Esophagus squamous epithelium (tissue), 5 donors: ENCODE measurements at regions not wholly inside any gene's neighbourhood (a gene's known extent, or its start where the extent isn't known, plus 50 kb on each side); places are given as distances from the start of the nearest gene placed in this dataset.

Source experiments
- DNase-seq: peaks from one replicate; lab custom pipeline; 2025; lab: John Stamatoyannopoulos, UW
- H3K27ac ChIP-seq, 4 donors: fragments of 200-600 bp; sonication (generic); one replicate each; pipeline ENCODE4 v1.5.1; 2016 to 2019; ENCODE audit warnings: mild to moderate bottlenecking in 1 of 4
- H3K27me3 ChIP-seq, 4 donors: fragments of 200-600 bp; sonication (generic); 1 replicate in 3 of 4; 2 replicates in 1 of 4; pipeline versions ENCODE4 v1.5.1 to v1.6.0; 2017 to 2021; ENCODE audit warnings: antibody characterized with exemption in 1 of 4
- H3K36me3 ChIP-seq, 3 donors: fragments of 200-600 bp; sonication (generic); one replicate each; pipeline ENCODE4 v1.5.1; 2016 to 2019
- H3K4me1 ChIP-seq, 3 donors: fragments of 200-600 bp; sonication (generic); one replicate each; pipeline ENCODE4 v1.5.1; 2017 to 2019
- H3K4me3 ChIP-seq, 4 donors: fragments of 200-600 bp; sonication (generic); 1 replicate in 3 of 4; 2 replicates in 1 of 4; pipeline ENCODE4 v1.5.1; 2016 to 2019; ENCODE audit warnings: mild to moderate bottlenecking in 2 of 4, moderate library complexity in 1 of 4
- H3K9me3 ChIP-seq, 3 donors: fragments of 200-600 bp; sonication (generic); one replicate each; pipeline ENCODE4 v1.5.1; 2016 to 2019
- CTCF ChIP-seq, 6 experiments: fragments of 450-650 bp in 4 of 6; fragments of 200-600 bp in 2 of 6; sonication (generic) in 2 of 6; IDR thresholded peaks; one replicate each; pipeline ENCODE4 v1.5.1; 2016 to 2019; ENCODE audit warnings: antibody characterized with exemption in 6 of 6, mild to moderate bottlenecking in 4 of 6, moderate library complexity in 4 of 6
- POLR2A ChIP-seq, 4 donors: fragments of 450-650 bp; IDR thresholded peaks; one replicate each; pipeline ENCODE4 v1.6.1; 2017; ENCODE audit warnings: antibody characterized with exemption in 4 of 4, mild to moderate bottlenecking in 4 of 4, moderate library complexity in 3 of 4
- WGBS, 2 donors: methylation state at CpG; one replicate each; pipeline ENCODE4 v1.1.5; 2018; 5-methylcytosine and 5-hydroxymethylcytosine counted together
- intact Hi-C: fragments of 100-400 bp; cut with DNase I; formaldehyde crosslinking; loops from one replicate; pipeline ENCODE4 v1.15.0; 2022
- donor health status: DM: yes; HTN: yes; CAD: no.

GRCh38 chrX:87901060-87901459 lies 383.5 kb downstream of the KLHL4 start:
- Histone ChIP-seq H3K27me3 (no peaks in the 10 kb centered on the region), H3K4me1 (no peaks in the 10 kb centered on the region), H3K27ac (no peak overlapping the region), H3K9me3 (no peaks in the 10 kb centered on the region), H3K36me3 (no peaks in the 10 kb centered on the region), H3K4me3 (no peak overlapping the region)
- TF ChIP-seq POLR2A (IDR thresholded peaks at IDR 0.05) (no peak), CTCF (IDR thresholded peaks at IDR 0.05) (no peak)
- intact Hi-C loops: no loop called here
- 18 to 80% methylated on average over 1 to 3 of the region's 3 CpGs for WGBS, 2 donors
- no peak for DNase-seq

GRCh38 chrX:87914726-87915125 lies 397.1 kb downstream of the KLHL4 start:
- no peaks in the 10 kb centered on the region for H3K4me1 ChIP-seq
- no CpG with 5 or more reads among the region's 5 CpGs for WGBS, 2 donors
- DNase-seq: no peak
- H3K27me3 ChIP-seq: no peaks in the 10 kb centered on the region
- intact Hi-C loops: no loop called here
- H3K27ac ChIP-seq: no peak overlapping the region
- TF ChIP-seq CTCF (IDR thresholded peaks at IDR 0.05): no peak
- no peak for TF ChIP-seq POLR2A (IDR thresholded peaks at IDR 0.05)
- H3K36me3 ChIP-seq: no peaks in the 10 kb centered on the region
- H3K4me3 ChIP-seq: no peak overlapping the region
- no peaks in the 10 kb centered on the region for H3K9me3 ChIP-seq

- H3K9me3 ChIP-seq: no peaks in the 10 kb centered on the region
These were observed 407.0 kb downstream of the KLHL4 start for GRCh38 chrX:87924619-87925018.

GRCh38 chrX:87941841-87942240 lies 424.2 kb downstream of the KLHL4 start:
- 57 to 65% methylated on average over 7 of the region's 7 CpGs for WGBS, 2 donors
- no peaks in the 10 kb centered on the region for H3K27me3 ChIP-seq

More at GRCh38 chrX:87924619-87925018, 407.0 kb downstream of the KLHL4 start:
- 52 to 86% methylated on average over 1 to 3 of the region's 3 CpGs for WGBS, 2 donors
- no peaks in the 10 kb centered on the region for H3K4me1 ChIP-seq
- H3K27me3 ChIP-seq: no peaks in the 10 kb centered on the region
- H3K27ac ChIP-seq: no peak overlapping the region
- no peak overlapping the region for H3K4me3 ChIP-seq
- H3K36me3 ChIP-seq: no peaks in the 10 kb centered on the region
- TF ChIP-seq CTCF (IDR thresholded peaks at IDR 0.05): no peak
- no peak for TF ChIP-seq POLR2A (IDR thresholded peaks at IDR 0.05)
- intact Hi-C loops: no loop called here
- no peak for DNase-seq

GRCh38 chrX:87961471-87961870 lies 443.9 kb downstream of the KLHL4 start:
- no peak for TF ChIP-seq CTCF (IDR thresholded peaks at IDR 0.05)
- TF ChIP-seq POLR2A (IDR thresholded peaks at IDR 0.05): no peak
- H3K4me1 ChIP-seq: no peaks in the 10 kb centered on the region
- intact Hi-C loops: no loop called here
- 47% methylated on average over 4 of the region's 4 CpGs; no CpG with 5 or more reads in 1 of the 2 donors for WGBS, 2 donors
- DNase-seq: no peak
- no peaks in the 10 kb centered on the region for H3K27me3 ChIP-seq
- no peak overlapping the region for H3K4me3 ChIP-seq
- H3K9me3 ChIP-seq: no peaks in the 10 kb centered on the region
- no peaks in the 10 kb centered on the region for H3K36me3 ChIP-seq
- no peak overlapping the region for H3K27ac ChIP-seq

More at GRCh38 chrX:87941841-87942240, 424.2 kb downstream of the KLHL4 start:
- no peak overlapping the region for H3K4me3 ChIP-seq
- intact Hi-C loops: no loop called here
- TF ChIP-seq CTCF (IDR thresholded peaks at IDR 0.05): no peak
- TF ChIP-seq POLR2A (IDR thresholded peaks at IDR 0.05): no peak
- H3K9me3 ChIP-seq: no peaks in the 10 kb centered on the region
- no peak for DNase-seq
- no peaks in the 10 kb centered on the region for H3K36me3 ChIP-seq
- no peaks in the 10 kb centered on the region for H3K4me1 ChIP-seq
- no peak overlapping the region for H3K27ac ChIP-seq
